Right lobe of liver (tissue), 4 donors: ENCODE measurements at regions not wholly inside any gene's neighbourhood (a gene's known extent, or its start where the extent isn't known, plus 50 kb on each side); places are given as distances from the start of the nearest gene placed in this dataset.

Source experiments
- POLR2A ChIP-seq: fragments of 450-650 bp; IDR thresholded peaks from one replicate; pipeline ENCODE4 v1.6.1; 2017; ENCODE audit warnings: antibody characterized with exemption, mild to moderate bottlenecking
- TF ChIP-seq, protein P1 (sequence below), 4 donors: fragments of 200-600 bp in 3 of 4; fragments of 450-650 bp in 1 of 4; IDR thresholded peaks; one replicate each; pipeline versions ENCODE4 v1.5.1 to v1.8.0; 2016 to 2022; ENCODE audit warnings: antibody characterized with exemption in 4 of 4, mild to moderate bottlenecking in 2 of 4
- donor health status: DM: no; HTN: no; CAD: no.
- donor health status: DM: no; HTN: no; CAD: no.
- donor health status: DM: no; HTN: yes; CAD: no.

DNA sequence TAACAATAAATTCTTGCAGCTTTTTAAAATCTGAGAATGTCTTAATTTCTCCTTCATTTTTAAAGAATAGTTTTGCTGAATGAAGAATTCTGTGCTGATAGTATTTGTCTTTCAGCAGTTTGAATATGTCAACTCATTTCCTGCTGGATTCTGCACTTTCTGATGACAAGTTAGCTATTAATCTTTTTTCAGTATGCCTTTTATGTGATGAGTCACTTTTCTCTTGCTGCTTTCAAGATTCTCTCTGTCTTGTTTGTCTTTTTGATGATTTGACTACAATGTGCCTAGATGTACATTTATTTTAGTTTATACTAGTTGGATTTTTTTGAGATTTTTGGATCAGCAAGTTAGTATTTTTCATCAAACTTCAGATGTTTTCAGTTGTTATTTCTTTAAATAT, 87.9 kb upstream of the AVPR1A start:
- TF ChIP-seq, protein P1, sequence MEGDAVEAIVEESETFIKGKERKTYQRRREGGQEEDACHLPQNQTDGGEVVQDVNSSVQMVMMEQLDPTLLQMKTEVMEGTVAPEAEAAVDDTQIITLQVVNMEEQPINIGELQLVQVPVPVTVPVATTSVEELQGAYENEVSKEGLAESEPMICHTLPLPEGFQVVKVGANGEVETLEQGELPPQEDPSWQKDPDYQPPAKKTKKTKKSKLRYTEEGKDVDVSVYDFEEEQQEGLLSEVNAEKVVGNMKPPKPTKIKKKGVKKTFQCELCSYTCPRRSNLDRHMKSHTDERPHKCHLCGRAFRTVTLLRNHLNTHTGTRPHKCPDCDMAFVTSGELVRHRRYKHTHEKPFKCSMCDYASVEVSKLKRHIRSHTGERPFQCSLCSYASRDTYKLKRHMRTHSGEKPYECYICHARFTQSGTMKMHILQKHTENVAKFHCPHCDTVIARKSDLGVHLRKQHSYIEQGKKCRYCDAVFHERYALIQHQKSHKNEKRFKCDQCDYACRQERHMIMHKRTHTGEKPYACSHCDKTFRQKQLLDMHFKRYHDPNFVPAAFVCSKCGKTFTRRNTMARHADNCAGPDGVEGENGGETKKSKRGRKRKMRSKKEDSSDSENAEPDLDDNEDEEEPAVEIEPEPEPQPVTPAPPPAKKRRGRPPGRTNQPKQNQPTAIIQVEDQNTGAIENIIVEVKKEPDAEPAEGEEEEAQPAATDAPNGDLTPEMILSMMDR (IDR thresholded peaks at IDR 0.05): no peak
- TF ChIP-seq POLR2A: no peak
